SJSA1 (cell line): ENCODE measurements at regions not wholly inside any gene's neighbourhood (a gene's known extent, or its start where the extent isn't known, plus 50 kb on each side); places are given as distances from the start of the nearest gene placed in this dataset.

ENCODE experiments used
- DNase-seq, 2 experiments: peaks; one replicate each; pipeline ENCODE4 v3.0.0-alpha.2; 2015 to 2020; ENCODE audit warnings: low spot score in 2 of 2, low read depth in 1 of 2
- H3K27ac ChIP-seq: fragments of 250-450 bp; sonication (Bioruptor Pico); 2 replicates; pipeline ENCODE4 v1.5.1; 2020; ENCODE audit warnings: mild to moderate bottlenecking, moderate library complexity
- H3K27me3 ChIP-seq: fragments of 250-450 bp; sonication (Bioruptor Pico); replicated peaks from 2 replicates; pipeline ENCODE4 v1.5.1; 2020; ENCODE audit warnings: mild to moderate bottlenecking, moderate library complexity
- H3K36me3 ChIP-seq: fragments of 250-450 bp; sonication (Bioruptor Pico); 2 replicates; pipeline ENCODE4 v1.5.1; 2020; ENCODE audit warnings: mild to moderate bottlenecking
- H3K4me1 ChIP-seq: fragments of 250-450 bp; sonication (Bioruptor Pico); replicated peaks from 2 replicates; pipeline ENCODE4 v1.6.1; 2021; ENCODE audit warnings: mild to moderate bottlenecking
- H3K4me3 ChIP-seq: fragments of 250-450 bp; sonication (Bioruptor Pico); 2 replicates; pipeline ENCODE4 v1.5.1; 2020; ENCODE audit warnings: mild to moderate bottlenecking
- H3K9me3 ChIP-seq: fragments of 250-450 bp; sonication (Bioruptor Pico); replicated peaks from 2 replicates; pipeline ENCODE4 v1.5.1; 2020; ENCODE audit warnings: mild to moderate bottlenecking

GRCh38 chrX:45757272-45757671 is 556.6 kb upstream of the DIPK2B start:
- Histone ChIP-seq H3K36me3 (peaks cover 76% of the 10 kb centered on the region), H3K27me3 (no peaks in the 10 kb centered on the region), H3K4me3 (no peak overlapping the region), H3K27ac (peak overlapping the region; percentile 94), H3K4me1 (peaks cover 68% of the 10 kb centered on the region), H3K9me3 (no peaks in the 10 kb centered on the region)
- DNase-seq = no peak

GRCh38 chrX:45756557-45756956 is 555.9 kb upstream of the DIPK2B start:
- Histone ChIP-seq H3K27me3 (no peaks in the 10 kb centered on the region), H3K4me1 (peaks cover 72% of the 10 kb centered on the region), H3K4me3 (no peak overlapping the region), H3K36me3 (peaks cover 76% of the 10 kb centered on the region), H3K27ac (peak overlapping the region; percentile 94), H3K9me3 (no peaks in the 10 kb centered on the region)
- peak in 1 of 2 experiments; percentile 37 for DNase-seq

DNA sequence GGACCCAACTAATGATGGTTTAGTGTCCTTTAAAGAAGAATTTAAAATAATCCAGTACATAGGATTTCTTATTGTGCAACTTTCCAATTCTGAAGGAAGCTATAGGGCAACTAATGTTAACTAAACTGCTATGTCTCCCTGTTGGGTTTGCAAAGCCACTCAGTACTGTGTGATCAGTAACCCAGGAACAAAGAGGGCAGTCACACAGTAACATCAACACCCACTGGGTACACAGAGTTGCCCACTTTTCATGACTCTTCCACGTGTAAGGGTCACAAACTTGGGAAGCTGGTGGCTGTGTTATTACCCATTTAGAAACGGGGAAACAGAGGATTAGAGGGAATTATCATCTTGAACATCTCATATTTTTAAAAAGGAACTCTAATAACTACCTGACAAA is 555.0 kb upstream of the DIPK2B start:
- peaks cover 74% of the 10 kb centered on the region for H3K36me3 ChIP-seq
- H3K4me1 ChIP-seq = peaks cover 73% of the 10 kb centered on the region
- no peak overlapping the region for H3K27ac ChIP-seq

GRCh38 chrX:45751156-45751555 is 550.5 kb upstream of the DIPK2B start:
- Histone ChIP-seq H3K9me3 (no peaks in the 10 kb centered on the region), H3K36me3 (peaks cover 70% of the 10 kb centered on the region), H3K27ac (peak overlapping the region; percentile 32; the same call in 1 of the 2 replicates), H3K27me3 (no peaks in the 10 kb centered on the region), H3K4me1 (peaks cover 50% of the 10 kb centered on the region), H3K4me3 (no peak overlapping the region)
- peak in 1 of 2 experiments; percentile 27 for DNase-seq

More for the DNA sequence above, 555.0 kb upstream of the DIPK2B start:
- DNase-seq = no peak
- H3K27me3 ChIP-seq = no peaks in the 10 kb centered on the region
- H3K4me3 ChIP-seq = no peak overlapping the region
- no peaks in the 10 kb centered on the region for H3K9me3 ChIP-seq

GRCh38 chrX:45750639-45751038 is 550.0 kb upstream of the DIPK2B start:
- Histone ChIP-seq H3K27me3 (no peaks in the 10 kb centered on the region), H3K36me3 (peaks cover 72% of the 10 kb centered on the region), H3K4me1 (peaks cover 49% of the 10 kb centered on the region), H3K9me3 (no peaks in the 10 kb centered on the region), H3K4me3 (no peak overlapping the region), H3K27ac (peak overlapping the region; percentile 32; the same call in 1 of the 2 replicates)
- DNase-seq = no peak

- H3K27ac ChIP-seq = no peak overlapping the region
- H3K4me3 ChIP-seq = no peak overlapping the region
- H3K27me3 ChIP-seq = no peaks in the 10 kb centered on the region
- DNase-seq = no peak
- peaks cover 82% of the 10 kb centered on the region for H3K36me3 ChIP-seq
- H3K4me1 ChIP-seq = peaks cover 46% of the 10 kb centered on the region
- no peaks in the 10 kb centered on the region for H3K9me3 ChIP-seq
Observed at GRCh38 chrX:45749375-45749774, 548.7 kb upstream of the DIPK2B start.

GRCh38 chrX:45748369-45748774 is 547.7 kb upstream of the DIPK2B start:
- no peak for DNase-seq
- Histone ChIP-seq H3K9me3 (no peaks in the 10 kb centered on the region), H3K27ac (no peak overlapping the region), H3K4me3 (no peak overlapping the region), H3K4me1 (peaks cover 46% of the 10 kb centered on the region), H3K36me3 (peaks cover 82% of the 10 kb centered on the region), H3K27me3 (no peaks in the 10 kb centered on the region)

- H3K4me1 ChIP-seq = peaks cover 46% of the 10 kb centered on the region
- peaks cover 79% of the 10 kb centered on the region for H3K36me3 ChIP-seq
- no peak overlapping the region for H3K27ac ChIP-seq
- DNase-seq = no peak
- no peak overlapping the region for H3K4me3 ChIP-seq
- no peaks in the 10 kb centered on the region for H3K27me3 ChIP-seq
- no peaks in the 10 kb centered on the region for H3K9me3 ChIP-seq
Observed at GRCh38 chrX:45747905-45748304, 547.2 kb upstream of the DIPK2B start.

GRCh38 chrX:45745479-45745878 is 544.8 kb upstream of the DIPK2B start:
- DNase-seq = no peak
- H3K4me1 ChIP-seq = peaks cover 23% of the 10 kb centered on the region
- H3K27me3 ChIP-seq = no peaks in the 10 kb centered on the region
- H3K4me3 ChIP-seq = no peak overlapping the region
- peaks cover 59% of the 10 kb centered on the region for H3K36me3 ChIP-seq
- no peaks in the 10 kb centered on the region for H3K9me3 ChIP-seq
- H3K27ac ChIP-seq = no peak overlapping the region

DNA sequence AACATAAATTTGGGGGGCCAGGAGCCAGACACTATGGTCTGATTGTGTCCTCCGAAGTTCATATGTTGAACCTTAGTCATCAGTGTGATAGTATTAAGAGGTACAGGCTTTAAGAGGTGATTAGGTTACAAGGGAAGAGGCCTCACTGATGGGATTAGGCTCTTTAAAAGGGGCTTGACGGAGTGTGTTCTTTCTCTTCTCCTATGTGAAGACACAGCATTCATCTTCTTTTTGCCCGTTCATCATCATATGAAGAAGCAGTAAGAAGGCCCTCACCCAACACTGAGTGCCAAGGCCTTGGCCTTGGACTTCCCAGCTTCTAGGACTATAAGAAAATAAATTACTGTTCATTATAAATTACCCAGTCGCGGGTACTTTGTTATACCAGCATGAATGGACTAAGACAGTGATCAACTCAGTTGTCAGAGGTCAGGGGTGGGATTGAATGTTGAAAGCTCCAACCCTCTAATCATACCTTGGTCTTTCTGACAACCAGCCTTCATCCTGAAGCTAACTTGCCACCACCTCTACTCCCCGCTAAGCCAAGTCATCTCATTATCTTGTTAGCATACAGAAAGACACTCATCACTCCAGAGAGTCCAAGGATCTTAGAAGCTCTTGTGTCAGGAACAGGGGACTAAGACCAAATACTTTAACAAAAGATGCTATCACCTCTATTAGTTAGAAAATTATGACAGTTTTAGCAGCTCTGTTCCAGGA is 543.4 kb upstream of the DIPK2B start:
- Histone ChIP-seq H3K27me3 (no peaks in the 10 kb centered on the region), H3K4me3 (no peak overlapping the region), H3K4me1 (peaks cover 9% of the 10 kb centered on the region; the same call in 1 of the 2 replicates), H3K27ac (no peak overlapping the region), H3K9me3 (no peaks in the 10 kb centered on the region), H3K36me3 (peaks cover 49% of the 10 kb centered on the region)
- no peak for DNase-seq

GRCh38 chrX:45743081-45743533 is 542.4 kb upstream of the DIPK2B start:
- no peaks in the 10 kb centered on the region for H3K27me3 ChIP-seq
- H3K4me3 ChIP-seq = no peak overlapping the region
- H3K27ac ChIP-seq = no peak overlapping the region
- H3K36me3 ChIP-seq = peaks cover 45% of the 10 kb centered on the region
- no peaks in the 10 kb centered on the region for H3K9me3 ChIP-seq
- H3K4me1 ChIP-seq = peaks cover 9% of the 10 kb centered on the region; the same call in 1 of the 2 replicates
- peak in 1 of 2 experiments; percentile 48 for DNase-seq

GRCh38 chrX:45740291-45740690 is 539.6 kb upstream of the DIPK2B start:
- DNase-seq = no peak
- no peak overlapping the region for H3K27ac ChIP-seq
- H3K4me1 ChIP-seq = no peaks in the 10 kb centered on the region
- H3K27me3 ChIP-seq = no peaks in the 10 kb centered on the region
- peaks cover 19% of the 10 kb centered on the region for H3K36me3 ChIP-seq
- H3K4me3 ChIP-seq = no peak overlapping the region
- H3K9me3 ChIP-seq = no peaks in the 10 kb centered on the region

DNA sequence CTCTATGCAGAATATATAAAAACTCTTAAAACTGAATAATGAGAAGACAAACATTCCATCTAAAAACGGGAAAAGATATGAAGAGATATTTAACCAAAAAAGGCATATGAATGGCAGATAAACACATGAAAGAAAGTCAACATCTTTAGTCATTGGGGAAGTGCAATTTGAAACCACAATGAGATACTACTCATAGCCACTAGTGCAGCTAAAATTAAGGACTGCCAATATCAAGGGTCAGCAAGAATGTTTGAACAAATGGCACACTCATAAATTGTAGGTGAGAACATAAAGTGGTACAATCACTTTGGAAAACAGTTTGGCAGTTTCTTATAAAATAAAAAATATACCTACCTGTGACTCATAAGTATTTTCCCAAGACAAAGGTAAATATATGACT is 534.9 kb upstream of the DIPK2B start:
- Histone ChIP-seq H3K4me3 (no peak overlapping the region), H3K9me3 (no peaks in the 10 kb centered on the region), H3K27me3 (no peaks in the 10 kb centered on the region), H3K36me3 (no peaks in the 10 kb centered on the region), H3K4me1 (no peaks in the 10 kb centered on the region), H3K27ac (no peak overlapping the region)
- DNase-seq = no peak

- no peak overlapping the region for H3K27ac ChIP-seq
- H3K27me3 ChIP-seq = no peaks in the 10 kb centered on the region
- no peak overlapping the region for H3K4me3 ChIP-seq
- H3K9me3 ChIP-seq = no peaks in the 10 kb centered on the region
- DNase-seq = no peak
- no peaks in the 10 kb centered on the region for H3K4me1 ChIP-seq
- no peaks in the 10 kb centered on the region for H3K36me3 ChIP-seq
Observed at GRCh38 chrX:45731448-45731847, 530.8 kb upstream of the DIPK2B start.
